ENCODE measurements at regions not wholly inside any gene's neighbourhood (a gene's known extent, or its start where the extent isn't known, plus 50 kb on each side); places are given as distances from the start of the nearest gene placed in this dataset.

GRCh38 chr2:79453918-79454317 lies 58.9 kb upstream of the CTNNA2 start:
- no peak for TF ChIP-seq POLR2AphosphoS5 (IDR thresholded peaks at IDR 0.05; ENCODE audit: low read depth, low read length)
- no peak for TF ChIP-seq POLR2A (IDR thresholded peaks at IDR 0.05; ENCODE audit: low read depth, low read length)
- no peak for TF ChIP-seq TAF1 (IDR thresholded peaks at IDR 0.05; ENCODE audit: borderline replicate concordance, low read depth, low read length)
